ENCODE measurements at regions not wholly inside any gene's neighbourhood (a gene's known extent, or its start where the extent isn't known, plus 50 kb on each side); places are given as distances from the start of the nearest gene placed in this dataset.
A peak's percentile ranks its signal among the peaks of the same experiment; 100 is the strongest.

- TF ChIP-seq, protein P1, sequence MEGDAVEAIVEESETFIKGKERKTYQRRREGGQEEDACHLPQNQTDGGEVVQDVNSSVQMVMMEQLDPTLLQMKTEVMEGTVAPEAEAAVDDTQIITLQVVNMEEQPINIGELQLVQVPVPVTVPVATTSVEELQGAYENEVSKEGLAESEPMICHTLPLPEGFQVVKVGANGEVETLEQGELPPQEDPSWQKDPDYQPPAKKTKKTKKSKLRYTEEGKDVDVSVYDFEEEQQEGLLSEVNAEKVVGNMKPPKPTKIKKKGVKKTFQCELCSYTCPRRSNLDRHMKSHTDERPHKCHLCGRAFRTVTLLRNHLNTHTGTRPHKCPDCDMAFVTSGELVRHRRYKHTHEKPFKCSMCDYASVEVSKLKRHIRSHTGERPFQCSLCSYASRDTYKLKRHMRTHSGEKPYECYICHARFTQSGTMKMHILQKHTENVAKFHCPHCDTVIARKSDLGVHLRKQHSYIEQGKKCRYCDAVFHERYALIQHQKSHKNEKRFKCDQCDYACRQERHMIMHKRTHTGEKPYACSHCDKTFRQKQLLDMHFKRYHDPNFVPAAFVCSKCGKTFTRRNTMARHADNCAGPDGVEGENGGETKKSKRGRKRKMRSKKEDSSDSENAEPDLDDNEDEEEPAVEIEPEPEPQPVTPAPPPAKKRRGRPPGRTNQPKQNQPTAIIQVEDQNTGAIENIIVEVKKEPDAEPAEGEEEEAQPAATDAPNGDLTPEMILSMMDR (IDR thresholded peaks at IDR 0.05; ENCODE audit: low read length), result no peak
- H3K27me3 ChIP-seq (ENCODE audit: insufficient read depth, low read length), result no peaks in the 10 kb centered on the region
- H3K4me1 ChIP-seq (ENCODE audit: insufficient read depth, low read length, severe bottlenecking), result no peaks in the 10 kb centered on the region
- H3K4me3 ChIP-seq (ENCODE audit: low read depth, low read length, poor library complexity, severe bottlenecking), result no peak overlapping the region
- no peaks in the 10 kb centered on the region for H3F3A ChIP-seq (ENCODE audit: insufficient read depth, low read length)
- no peak overlapping the region for H3K9ac ChIP-seq (ENCODE audit: low read length)
- H2AFZ ChIP-seq (ENCODE audit: low read length), result no peak overlapping the region
- no peak overlapping the region for H3K4me2 ChIP-seq (ENCODE audit: low read length)
- no peaks in the 10 kb centered on the region for H4K20me1 ChIP-seq (ENCODE audit: insufficient read depth, low read length)
- no peaks in the 10 kb centered on the region for H3K9me2 ChIP-seq (ENCODE audit: low read depth, low read length)
- H3K36me3 ChIP-seq (ENCODE audit: insufficient read depth, low read length), result no peaks in the 10 kb centered on the region; the same call in 1 of the 2 replicates
- H3K27ac ChIP-seq (ENCODE audit: low read depth, low read length, poor library complexity, severe bottlenecking), result no peak overlapping the region
- H3K9me3 ChIP-seq (ENCODE audit: low read length), result peaks cover 6% of the 10 kb centered on the region; the same call in 1 of the 2 replicates
- H3K79me2 ChIP-seq (ENCODE audit: insufficient read depth, low read length), result no peaks in the 10 kb centered on the region
These were observed 120.6 kb upstream of the RPL38 start for GRCh38 chr17:74082886-74083285.

DNA sequence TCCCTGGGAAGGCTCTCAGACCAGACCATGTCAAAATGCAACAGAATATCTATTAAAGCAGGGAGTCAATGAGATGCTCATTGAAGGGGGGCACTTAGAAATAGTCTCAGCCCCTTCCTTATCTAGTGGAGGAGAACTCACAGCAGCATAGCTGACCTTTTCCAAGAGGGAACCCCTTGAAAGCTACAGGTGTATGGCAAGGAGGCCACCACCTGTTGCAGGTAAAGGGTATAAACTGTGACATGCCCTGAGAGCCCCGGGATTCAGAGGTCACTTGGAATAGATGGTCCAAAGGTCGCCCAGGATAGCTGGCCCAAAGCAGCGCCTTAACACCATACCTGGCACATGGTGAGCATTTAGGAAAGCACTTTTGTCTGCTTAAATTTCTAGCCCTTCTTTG lies 120.2 kb upstream of the RPL38 start:
- Histone ChIP-seq H3K27me3 (ENCODE audit: insufficient read depth, low read length) (no peaks in the 10 kb centered on the region), H3K4me1 (ENCODE audit: insufficient read depth, low read length, severe bottlenecking) (no peaks in the 10 kb centered on the region), H3K9ac (ENCODE audit: low read length) (no peak overlapping the region), H3F3A (ENCODE audit: insufficient read depth, low read length) (no peaks in the 10 kb centered on the region), H4K20me1 (ENCODE audit: insufficient read depth, low read length) (no peaks in the 10 kb centered on the region), H3K4me3 (ENCODE audit: low read depth, low read length, poor library complexity, severe bottlenecking) (no peak overlapping the region), H3K9me3 (ENCODE audit: low read length) (peaks cover 6% of the 10 kb centered on the region; the same call in 1 of the 2 replicates), H3K4me2 (ENCODE audit: low read length) (no peak overlapping the region), H2AFZ (ENCODE audit: low read length) (no peak overlapping the region), H3K79me2 (ENCODE audit: insufficient read depth, low read length) (no peaks in the 10 kb centered on the region), H3K36me3 (ENCODE audit: insufficient read depth, low read length) (no peaks in the 10 kb centered on the region; the same call in 1 of the 2 replicates), H3K27ac (ENCODE audit: low read depth, low read length, poor library complexity, severe bottlenecking) (no peak overlapping the region), H3K9me2 (ENCODE audit: low read depth, low read length) (no peaks in the 10 kb centered on the region)
- TF ChIP-seq, protein P1 (IDR thresholded peaks at IDR 0.05; ENCODE audit: low read length), result no peak
- TF ChIP-seq EZH2 (IDR thresholded peaks at IDR 0.05; ENCODE audit: borderline replicate concordance, low read length), result no peak

- H2AFZ ChIP-seq (ENCODE audit: low read length), result no peak overlapping the region
- no peak for TF ChIP-seq EZH2 (IDR thresholded peaks at IDR 0.05; ENCODE audit: borderline replicate concordance, low read length)
- TF ChIP-seq, protein P1 (IDR thresholded peaks at IDR 0.05; ENCODE audit: low read length), result peak; percentile 34; the same call in 1 of the 2 replicates
- no peaks in the 10 kb centered on the region for H4K20me1 ChIP-seq (ENCODE audit: insufficient read depth, low read length)
- no peak overlapping the region for H3K27ac ChIP-seq (ENCODE audit: low read depth, low read length, poor library complexity, severe bottlenecking)
- no peak overlapping the region for H3K4me2 ChIP-seq (ENCODE audit: low read length)
- no peak overlapping the region for H3K4me3 ChIP-seq (ENCODE audit: low read depth, low read length, poor library complexity, severe bottlenecking)
- no peaks in the 10 kb centered on the region for H3K9me2 ChIP-seq (ENCODE audit: low read depth, low read length)
- no peaks in the 10 kb centered on the region; the same call in 1 of the 2 replicates for H3K36me3 ChIP-seq (ENCODE audit: insufficient read depth, low read length)
- no peak overlapping the region for H3K9ac ChIP-seq (ENCODE audit: low read length)
- H3K4me1 ChIP-seq (ENCODE audit: insufficient read depth, low read length, severe bottlenecking), result no peaks in the 10 kb centered on the region
- H3K27me3 ChIP-seq (ENCODE audit: insufficient read depth, low read length), result no peaks in the 10 kb centered on the region
- H3K9me3 ChIP-seq (ENCODE audit: low read length), result peaks cover 6% of the 10 kb centered on the region; the same call in 1 of the 2 replicates
- no peaks in the 10 kb centered on the region for H3F3A ChIP-seq (ENCODE audit: insufficient read depth, low read length)
- no peaks in the 10 kb centered on the region for H3K79me2 ChIP-seq (ENCODE audit: insufficient read depth, low read length)
These were observed 118.0 kb upstream of the RPL38 start for GRCh38 chr17:74085434-74085833.

Measured in OCI-LY1 (cell line).